Left ventricle myocardium inferior (tissue), 1 donor: ENCODE measurements at regions not wholly inside any gene's neighbourhood (a gene's known extent, or its start where the extent isn't known, plus 50 kb on each side); places are given as distances from the start of the nearest gene placed in this dataset.
"Not testable (repeated sequence)": the region's sequence is repeated elsewhere in the genome, so short reads cannot be mapped to it uniquely, and the experiment has no call there.

Experiments used
- DNase-seq: peaks from one replicate; pipeline ENCODE4 v3.0.0-alpha.2; 2020
- H3K27ac ChIP-seq: fragments of 200-600 bp; replicated peaks from 2 replicates; pipeline ENCODE4 v1.8.0; 2021
- H3K27me3 ChIP-seq: fragments of 200-600 bp; 2 replicates; pipeline ENCODE4 v1.8.0; 2021; ENCODE audit warnings: low read depth
- H3K36me3 ChIP-seq: fragments of 200-600 bp; 2 replicates; pipeline ENCODE4 v1.8.0; 2021
- H3K4me1 ChIP-seq: fragments of 200-600 bp; 2 replicates; pipeline ENCODE4 v1.8.0; 2021
- H3K4me3 ChIP-seq: fragments of 200-600 bp; 2 replicates; pipeline ENCODE4 v1.8.0; 2021; ENCODE audit warnings: mild to moderate bottlenecking, moderate library complexity
- H3K9me3 ChIP-seq: fragments of 200-600 bp; replicated peaks from 2 replicates; pipeline ENCODE4 v1.8.0; 2021
- intact Hi-C: fragments of 100-400 bp; cut with micrococcal nuclease; formaldehyde crosslinking; loops from one replicate; pipeline ENCODE4 v1.11.0; 2022
- TF ChIP-seq, protein P1 (sequence below): fragments of 200-600 bp; IDR thresholded peaks from 2 replicates; pipeline ENCODE4 v1.8.0; 2021; ENCODE audit warnings: antibody characterized with exemption, mild to moderate bottlenecking, borderline replicate concordance
- donor health status: DM: no; HTN: yes; CAD: no; lungs with severe emphysema.

DNA sequence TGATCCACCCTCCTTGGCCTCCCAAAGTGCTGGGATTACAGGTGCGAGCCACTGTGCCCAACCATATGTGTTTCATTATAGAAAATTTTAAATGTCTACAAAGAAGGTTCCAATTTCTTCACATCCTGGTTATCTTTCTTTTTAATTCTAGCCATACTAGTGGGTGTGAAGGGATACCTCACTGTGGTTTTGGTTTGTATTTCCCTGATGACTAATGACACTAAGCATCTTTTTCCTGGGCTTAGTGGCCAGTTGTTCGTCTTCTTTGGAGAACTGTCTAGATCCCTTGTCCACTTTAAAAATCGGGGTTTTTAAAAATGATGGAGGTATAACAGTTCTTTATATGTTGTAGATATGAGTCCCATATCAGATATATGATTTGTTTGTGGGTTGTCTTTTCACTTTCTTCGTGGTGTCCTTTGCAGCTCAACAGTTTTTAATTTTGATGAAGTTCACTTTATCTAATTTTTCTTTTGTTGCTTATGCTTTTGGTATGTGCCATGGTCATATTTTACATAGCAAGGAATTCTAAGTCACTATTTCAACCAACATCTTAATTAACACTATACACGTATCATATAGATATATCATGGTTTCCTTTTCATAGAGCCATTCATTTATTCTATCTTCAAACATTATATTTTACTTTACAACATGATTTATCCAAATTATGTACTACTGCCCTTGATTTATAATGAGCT, 135.0 kb upstream of the RIOK3 start:
- Histone ChIP-seq H3K27me3 (no peaks in the 10 kb centered on the region), H3K36me3 (no peaks in the 10 kb centered on the region), H3K9me3 (no peaks in the 10 kb centered on the region), H3K4me1 (no peaks in the 10 kb centered on the region), H3K27ac (no peak overlapping the region), H3K4me3 (no peak overlapping the region)
- intact Hi-C loops: no loop called here
- no peak for DNase-seq
- TF ChIP-seq, protein P1, sequence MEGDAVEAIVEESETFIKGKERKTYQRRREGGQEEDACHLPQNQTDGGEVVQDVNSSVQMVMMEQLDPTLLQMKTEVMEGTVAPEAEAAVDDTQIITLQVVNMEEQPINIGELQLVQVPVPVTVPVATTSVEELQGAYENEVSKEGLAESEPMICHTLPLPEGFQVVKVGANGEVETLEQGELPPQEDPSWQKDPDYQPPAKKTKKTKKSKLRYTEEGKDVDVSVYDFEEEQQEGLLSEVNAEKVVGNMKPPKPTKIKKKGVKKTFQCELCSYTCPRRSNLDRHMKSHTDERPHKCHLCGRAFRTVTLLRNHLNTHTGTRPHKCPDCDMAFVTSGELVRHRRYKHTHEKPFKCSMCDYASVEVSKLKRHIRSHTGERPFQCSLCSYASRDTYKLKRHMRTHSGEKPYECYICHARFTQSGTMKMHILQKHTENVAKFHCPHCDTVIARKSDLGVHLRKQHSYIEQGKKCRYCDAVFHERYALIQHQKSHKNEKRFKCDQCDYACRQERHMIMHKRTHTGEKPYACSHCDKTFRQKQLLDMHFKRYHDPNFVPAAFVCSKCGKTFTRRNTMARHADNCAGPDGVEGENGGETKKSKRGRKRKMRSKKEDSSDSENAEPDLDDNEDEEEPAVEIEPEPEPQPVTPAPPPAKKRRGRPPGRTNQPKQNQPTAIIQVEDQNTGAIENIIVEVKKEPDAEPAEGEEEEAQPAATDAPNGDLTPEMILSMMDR: no peak

DNA sequence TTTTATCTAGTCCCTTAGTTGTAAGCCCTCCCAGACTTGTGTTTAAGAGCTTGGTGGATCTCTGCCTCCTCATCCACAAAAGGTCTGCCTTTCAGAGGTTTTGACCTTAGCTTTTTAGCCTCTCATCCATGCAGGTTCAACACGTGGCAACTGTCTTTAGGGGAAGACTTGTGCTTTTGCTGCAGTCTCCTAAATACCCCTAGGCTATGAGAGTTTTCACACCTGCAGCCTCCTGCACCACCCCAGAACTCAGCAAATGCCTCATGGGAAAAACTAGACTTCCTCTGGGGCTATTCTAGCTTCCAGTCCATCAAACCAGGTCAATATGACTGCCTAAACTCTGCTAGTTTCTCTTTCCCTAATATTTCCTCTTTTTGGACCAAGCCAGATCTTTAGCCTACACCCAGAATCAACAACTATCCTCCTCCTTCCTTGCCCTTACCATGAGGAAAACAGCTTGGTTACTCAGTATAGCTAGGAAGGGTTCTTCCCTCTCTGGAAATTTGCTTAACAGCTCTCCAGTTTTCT, 132.3 kb upstream of the RIOK3 start:
- Histone ChIP-seq H3K27me3 (no peaks in the 10 kb centered on the region), H3K36me3 (no peaks in the 10 kb centered on the region), H3K9me3 (no peaks in the 10 kb centered on the region), H3K27ac (no peak overlapping the region), H3K4me3 (no peak overlapping the region), H3K4me1 (no peaks in the 10 kb centered on the region)
- no peak for DNase-seq
- intact Hi-C loops: no loop called here
- TF ChIP-seq, protein P1: no peak

DNA sequence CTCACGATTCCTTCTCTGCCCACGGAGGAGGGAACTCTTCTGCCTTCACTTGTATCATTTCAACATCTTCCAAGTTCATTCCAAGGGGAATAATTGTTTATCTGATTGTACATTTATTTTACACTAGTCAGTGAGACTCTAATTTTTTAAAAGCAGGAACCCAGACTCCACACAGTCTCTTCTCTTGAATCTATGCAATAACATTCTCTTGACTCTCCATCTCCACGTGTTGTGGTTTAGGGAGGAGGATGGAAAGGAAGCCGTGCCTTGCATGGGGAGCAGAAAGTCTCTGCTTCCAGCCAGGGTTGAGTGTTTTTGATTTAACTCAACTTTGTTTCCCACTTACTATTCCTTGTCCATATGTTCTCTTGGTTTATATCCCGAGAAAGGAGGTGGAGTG, 131.1 kb upstream of the RIOK3 start:
- H3K4me1 ChIP-seq: no peaks in the 10 kb centered on the region
- H3K27me3 ChIP-seq: no peaks in the 10 kb centered on the region
- H3K36me3 ChIP-seq: no peaks in the 10 kb centered on the region
- no peak overlapping the region for H3K27ac ChIP-seq
- intact Hi-C loops: no loop called here
- no peak overlapping the region for H3K4me3 ChIP-seq
- TF ChIP-seq, protein P1: no peak
- no peak for DNase-seq
- H3K9me3 ChIP-seq: no peaks in the 10 kb centered on the region

DNA sequence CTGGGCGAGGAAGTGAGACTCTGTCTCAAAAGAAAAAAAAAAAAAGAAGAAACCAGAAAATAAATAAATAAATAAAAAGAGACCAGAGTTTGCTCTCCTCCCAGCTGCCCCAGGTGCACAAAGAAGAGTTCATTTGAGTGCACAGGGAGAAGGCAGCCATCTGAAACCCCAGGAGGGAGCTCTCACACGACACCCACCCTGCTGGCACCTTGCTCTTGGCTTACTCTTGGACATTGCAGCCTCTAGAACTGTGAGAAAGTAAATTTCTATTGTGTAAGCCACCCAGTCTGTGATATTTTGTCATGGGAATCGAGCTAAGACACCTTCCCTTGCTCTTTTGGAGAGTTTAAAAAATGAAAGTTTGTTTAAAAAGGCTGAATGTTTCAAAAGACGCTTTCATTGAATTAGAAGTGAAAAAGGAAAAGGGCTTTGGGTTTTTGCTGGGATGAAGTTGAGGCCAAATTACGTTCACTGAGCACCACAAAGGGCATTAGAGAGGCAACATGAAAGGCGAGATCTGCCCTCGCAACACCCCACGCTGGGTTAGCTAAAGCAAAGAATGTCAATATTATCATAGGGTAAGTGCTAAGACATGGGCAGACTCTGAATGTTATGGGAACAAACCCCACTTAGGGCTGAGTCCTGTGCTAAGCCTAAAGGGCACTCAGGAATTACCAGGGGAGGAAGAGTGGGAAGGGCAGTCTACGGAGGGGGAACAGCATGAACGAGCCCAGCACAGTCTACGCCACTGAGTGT, 128.9 kb upstream of the RIOK3 start:
- no peaks in the 10 kb centered on the region for H3K27me3 ChIP-seq
- DNase-seq: no peak
- TF ChIP-seq, protein P1: no peak

DNA sequence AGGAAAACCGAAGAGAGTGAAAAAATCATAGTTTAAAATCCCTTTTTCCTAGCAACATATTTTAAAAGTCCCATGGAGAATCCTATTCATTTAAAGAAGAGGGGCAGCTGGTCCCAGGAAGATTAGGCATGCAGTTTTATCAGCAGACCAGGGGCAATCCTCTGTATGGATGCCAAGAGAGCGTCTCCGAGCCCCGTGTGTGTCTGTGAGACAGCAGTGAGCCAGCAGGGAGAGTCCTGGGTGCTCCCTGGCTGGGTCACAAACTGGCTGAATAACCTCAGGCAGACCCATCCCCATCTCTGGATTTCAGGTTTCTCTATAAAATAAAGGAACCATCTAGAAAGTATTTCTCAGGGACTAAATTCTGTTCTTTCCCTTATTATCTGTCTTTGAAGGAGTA, 128.2 kb upstream of the RIOK3 start:
- DNase-seq: no peak
- no peaks in the 10 kb centered on the region for H3K27me3 ChIP-seq
- H3K4me1 ChIP-seq: no peaks in the 10 kb centered on the region
- no peaks in the 10 kb centered on the region for H3K36me3 ChIP-seq
- no peak overlapping the region for H3K27ac ChIP-seq
- no peak overlapping the region for H3K4me3 ChIP-seq
- TF ChIP-seq, protein P1: no peak
- intact Hi-C loops: no loop called here
- H3K9me3 ChIP-seq: peaks cover 8% of the 10 kb centered on the region

More for the DNA sequence above, 128.9 kb upstream of the RIOK3 start:
- no peaks in the 10 kb centered on the region for H3K36me3 ChIP-seq
- intact Hi-C loops: no loop called here
- peaks cover 2% of the 10 kb centered on the region for H3K9me3 ChIP-seq
- no peak overlapping the region for H3K27ac ChIP-seq
- no peaks in the 10 kb centered on the region for H3K4me1 ChIP-seq
- H3K4me3 ChIP-seq: no peak overlapping the region

DNA sequence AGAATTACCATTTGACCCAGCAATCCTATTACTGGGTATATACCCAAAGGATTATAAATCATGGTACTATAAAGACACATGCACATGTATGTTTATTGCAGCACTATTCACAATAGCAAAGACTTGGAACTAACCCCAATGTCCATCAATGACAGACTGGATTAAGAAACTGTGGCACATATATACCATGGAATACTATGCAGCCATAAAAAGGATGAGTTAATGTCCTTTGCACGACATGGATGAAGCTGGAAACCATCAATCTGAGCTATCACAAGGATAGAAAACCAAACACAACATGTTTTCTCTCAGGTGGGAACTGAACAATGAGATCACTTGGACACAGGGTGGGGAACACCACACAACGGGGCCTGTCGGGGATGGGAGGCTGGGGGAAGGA, 123.4 kb upstream of the RIOK3 start:
- H3K36me3 ChIP-seq, DNase-seq, intact Hi-C loops, H3K4me1 ChIP-seq, H3K9me3 ChIP-seq, H3K27me3 ChIP-seq, H3K4me3 ChIP-seq, H3K27ac ChIP-seq: not testable (repeated sequence)
